ENCODE measurements at regions not wholly inside any gene's neighbourhood (a gene's known extent, or its start where the extent isn't known, plus 50 kb on each side); places are given as distances from the start of the nearest gene placed in this dataset.

DNA sequence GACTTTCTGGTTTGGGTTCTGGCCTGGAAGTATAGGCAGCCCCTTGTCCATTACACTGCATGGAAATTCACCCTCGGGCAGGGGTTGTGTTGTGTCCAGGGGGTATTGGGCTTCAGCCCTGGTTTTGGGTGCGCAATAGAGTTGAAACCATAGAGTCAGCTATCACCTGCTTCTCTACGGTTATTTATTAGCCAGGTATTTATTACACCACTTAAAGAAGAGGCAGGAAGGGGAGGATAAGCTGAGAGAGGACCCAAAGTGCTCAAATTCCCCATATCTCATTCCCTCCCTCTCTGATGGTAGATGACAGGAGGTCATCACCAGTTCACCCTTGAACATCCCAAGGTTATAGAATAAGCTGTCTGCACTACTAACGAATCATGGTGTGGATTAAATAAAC, 133.4 kb downstream of the HRH4 start:
- TF ChIP-seq CTCF (IDR thresholded peaks at IDR 0.05) (no peak), FOXP4 (CRISPR knock-in tag; IDR thresholded peaks at IDR 0.05) (no peak), NFATC4 (CRISPR knock-in tag; IDR thresholded peaks at IDR 0.05) (no peak), ESRRA (CRISPR knock-in tag; IDR thresholded peaks at IDR 0.05; ENCODE audit: borderline replicate concordance) (no peak)
- TF ChIP-seq, protein P1, sequence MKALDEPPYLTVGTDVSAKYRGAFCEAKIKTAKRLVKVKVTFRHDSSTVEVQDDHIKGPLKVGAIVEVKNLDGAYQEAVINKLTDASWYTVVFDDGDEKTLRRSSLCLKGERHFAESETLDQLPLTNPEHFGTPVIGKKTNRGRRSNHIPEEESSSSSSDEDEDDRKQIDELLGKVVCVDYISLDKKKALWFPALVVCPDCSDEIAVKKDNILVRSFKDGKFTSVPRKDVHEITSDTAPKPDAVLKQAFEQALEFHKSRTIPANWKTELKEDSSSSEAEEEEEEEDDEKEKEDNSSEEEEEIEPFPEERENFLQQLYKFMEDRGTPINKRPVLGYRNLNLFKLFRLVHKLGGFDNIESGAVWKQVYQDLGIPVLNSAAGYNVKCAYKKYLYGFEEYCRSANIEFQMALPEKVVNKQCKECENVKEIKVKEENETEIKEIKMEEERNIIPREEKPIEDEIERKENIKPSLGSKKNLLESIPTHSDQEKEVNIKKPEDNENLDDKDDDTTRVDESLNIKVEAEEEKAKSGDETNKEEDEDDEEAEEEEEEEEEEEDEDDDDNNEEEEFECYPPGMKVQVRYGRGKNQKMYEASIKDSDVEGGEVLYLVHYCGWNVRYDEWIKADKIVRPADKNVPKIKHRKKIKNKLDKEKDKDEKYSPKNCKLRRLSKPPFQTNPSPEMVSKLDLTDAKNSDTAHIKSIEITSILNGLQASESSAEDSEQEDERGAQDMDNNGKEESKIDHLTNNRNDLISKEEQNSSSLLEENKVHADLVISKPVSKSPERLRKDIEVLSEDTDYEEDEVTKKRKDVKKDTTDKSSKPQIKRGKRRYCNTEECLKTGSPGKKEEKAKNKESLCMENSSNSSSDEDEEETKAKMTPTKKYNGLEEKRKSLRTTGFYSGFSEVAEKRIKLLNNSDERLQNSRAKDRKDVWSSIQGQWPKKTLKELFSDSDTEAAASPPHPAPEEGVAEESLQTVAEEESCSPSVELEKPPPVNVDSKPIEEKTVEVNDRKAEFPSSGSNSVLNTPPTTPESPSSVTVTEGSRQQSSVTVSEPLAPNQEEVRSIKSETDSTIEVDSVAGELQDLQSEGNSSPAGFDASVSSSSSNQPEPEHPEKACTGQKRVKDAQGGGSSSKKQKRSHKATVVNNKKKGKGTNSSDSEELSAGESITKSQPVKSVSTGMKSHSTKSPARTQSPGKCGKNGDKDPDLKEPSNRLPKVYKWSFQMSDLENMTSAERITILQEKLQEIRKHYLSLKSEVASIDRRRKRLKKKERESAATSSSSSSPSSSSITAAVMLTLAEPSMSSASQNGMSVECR (CRISPR knock-in tag; IDR thresholded peaks at IDR 0.05; ENCODE audit: borderline replicate concordance) = no peak
- TF ChIP-seq, protein P2, sequence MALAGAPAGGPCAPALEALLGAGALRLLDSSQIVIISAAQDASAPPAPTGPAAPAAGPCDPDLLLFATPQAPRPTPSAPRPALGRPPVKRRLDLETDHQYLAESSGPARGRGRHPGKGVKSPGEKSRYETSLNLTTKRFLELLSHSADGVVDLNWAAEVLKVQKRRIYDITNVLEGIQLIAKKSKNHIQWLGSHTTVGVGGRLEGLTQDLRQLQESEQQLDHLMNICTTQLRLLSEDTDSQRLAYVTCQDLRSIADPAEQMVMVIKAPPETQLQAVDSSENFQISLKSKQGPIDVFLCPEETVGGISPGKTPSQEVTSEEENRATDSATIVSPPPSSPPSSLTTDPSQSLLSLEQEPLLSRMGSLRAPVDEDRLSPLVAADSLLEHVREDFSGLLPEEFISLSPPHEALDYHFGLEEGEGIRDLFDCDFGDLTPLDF (CRISPR knock-in tag; IDR thresholded peaks at IDR 0.05) = no peak

All from WTC11 (cell line).